NCI-H2081 treated with DMSO at 0.1 percent for 48 hours (cell line): ENCODE measurements at regions not wholly inside any gene's neighbourhood (a gene's known extent, or its start where the extent isn't known, plus 50 kb on each side); places are given as distances from the start of the nearest gene placed in this dataset.
"Not testable (repeated sequence)": the region's sequence is repeated elsewhere in the genome, so short reads cannot be mapped to it uniquely, and the experiment has no call there.

Experiments used
- DNase-seq: peaks from one replicate; lab custom pipeline; 2025; lab: John Stamatoyannopoulos, UW

DNA sequence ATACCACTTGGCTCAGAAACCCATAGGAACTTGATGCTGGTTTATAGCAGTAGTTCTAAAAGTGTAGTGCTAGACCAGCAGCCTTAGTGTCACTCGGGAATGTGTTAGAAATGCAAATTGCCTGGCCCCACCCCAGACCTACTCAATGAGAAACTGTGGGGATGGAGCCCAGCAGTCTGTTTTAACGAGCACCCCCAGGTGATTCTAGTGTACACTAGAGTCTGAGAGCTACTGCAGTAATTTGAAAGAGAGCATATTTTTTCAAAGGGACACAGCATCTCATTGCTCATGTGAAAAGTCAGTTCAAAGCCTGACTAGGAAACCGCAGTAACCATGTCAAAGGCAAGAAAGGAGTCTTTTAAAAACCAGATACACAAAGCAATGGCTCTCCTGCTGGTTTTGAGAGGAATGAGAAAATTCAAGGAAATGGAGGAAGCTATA lies 313.4 kb downstream of the SQOR start:
- no peak for DNase-seq

DNA sequence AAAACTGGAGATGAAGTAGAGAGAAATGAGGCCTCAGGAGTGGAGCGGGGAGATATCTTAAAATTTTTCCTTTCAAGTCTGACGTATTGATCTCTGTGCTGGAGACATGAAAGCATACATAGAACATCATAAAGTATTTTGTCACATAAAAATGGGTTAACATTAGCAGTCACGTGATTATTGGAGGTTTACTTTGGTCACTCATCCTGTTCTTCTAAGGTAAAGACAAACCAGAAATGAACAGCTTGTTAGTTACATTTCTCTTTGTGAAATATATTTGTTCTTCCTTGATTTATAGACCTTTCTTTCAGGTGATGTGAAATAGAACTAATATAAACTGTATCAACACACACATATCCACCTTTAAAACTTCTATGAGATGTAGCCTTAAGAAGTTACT lies 324.1 kb downstream of the SQOR start:
- no peak for DNase-seq

DNA sequence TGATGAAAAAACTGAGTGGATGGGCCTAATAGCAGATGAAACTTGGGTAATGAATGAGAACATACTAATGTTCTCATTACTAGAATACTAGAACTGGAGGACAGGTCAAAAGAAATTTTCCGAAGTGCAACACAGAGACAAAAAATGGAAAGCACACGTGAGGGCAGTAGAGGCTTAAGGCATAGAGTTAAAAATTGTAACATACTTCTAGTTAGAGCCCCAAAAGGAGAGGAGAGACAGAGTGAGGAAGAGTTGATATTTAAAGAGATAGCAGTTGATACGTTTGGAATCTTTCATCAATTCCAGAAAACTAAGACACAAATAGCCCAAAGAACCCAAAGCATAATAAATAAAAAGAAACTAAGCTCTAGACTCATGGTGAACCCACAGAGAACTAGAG lies 327.9 kb downstream of the SQOR start:
- no peak for DNase-seq

DNA sequence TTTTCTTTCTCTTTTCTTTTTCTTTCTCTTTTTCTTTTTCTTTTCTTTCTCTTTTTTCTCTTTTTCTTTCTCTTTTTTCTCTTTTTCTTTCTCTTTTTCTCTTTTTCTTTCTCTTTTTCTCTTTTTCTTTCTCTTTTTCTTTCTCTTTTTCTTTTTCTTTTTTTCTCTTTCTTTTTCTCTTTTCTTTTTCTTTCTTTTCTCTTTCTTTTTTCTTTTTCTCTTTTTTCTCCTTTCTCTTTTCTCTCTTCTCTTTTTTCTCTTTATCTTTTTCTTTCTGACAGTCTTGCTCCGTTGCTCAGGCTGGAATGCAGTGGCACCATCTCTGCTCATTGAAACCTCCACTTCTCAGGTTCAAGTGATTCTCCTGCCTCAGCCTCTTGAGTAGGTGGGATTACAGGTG lies 335.7 kb downstream of the SQOR start:
- no peak for DNase-seq

DNA sequence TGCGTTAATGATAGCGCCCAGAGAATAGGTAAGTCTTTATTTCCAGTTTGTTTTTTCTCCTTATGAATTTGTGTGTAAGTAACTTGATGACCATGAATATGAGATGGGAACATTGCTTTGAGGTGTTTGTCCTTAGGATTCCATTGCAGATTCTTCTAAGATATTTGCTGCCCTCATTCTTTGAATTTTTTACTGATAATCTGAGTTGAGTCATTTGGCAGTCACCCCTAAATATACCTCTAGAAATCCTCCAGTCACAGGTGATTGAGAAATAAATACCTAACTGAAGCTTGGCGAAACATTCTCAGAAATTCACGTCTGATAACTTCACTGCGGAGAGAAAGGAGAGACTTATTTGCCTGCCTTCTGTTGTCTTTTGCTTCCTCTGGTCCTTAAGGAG lies 345.5 kb downstream of the SQOR start:
- DNase-seq, result no peak

DNA sequence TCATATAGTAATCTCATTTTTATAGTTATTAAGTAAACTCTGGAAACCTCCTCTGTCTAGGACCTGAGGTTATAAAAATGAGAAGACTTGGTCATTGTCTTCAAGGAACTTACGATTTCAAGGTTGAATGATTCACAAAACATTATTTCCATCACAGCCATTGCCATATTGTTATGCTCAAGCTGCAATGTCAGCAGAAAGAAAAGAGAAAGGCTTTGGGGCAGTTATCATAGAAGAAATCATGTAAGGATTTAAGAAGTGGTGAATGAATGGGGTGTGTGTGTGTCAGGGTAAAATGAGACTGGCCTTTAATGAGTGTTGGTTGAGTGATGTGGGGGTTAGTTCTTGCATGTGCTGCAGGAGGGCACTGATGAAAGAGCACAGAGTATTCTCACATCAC lies 346.8 kb downstream of the SQOR start:
- DNase-seq, result no peak

DNA sequence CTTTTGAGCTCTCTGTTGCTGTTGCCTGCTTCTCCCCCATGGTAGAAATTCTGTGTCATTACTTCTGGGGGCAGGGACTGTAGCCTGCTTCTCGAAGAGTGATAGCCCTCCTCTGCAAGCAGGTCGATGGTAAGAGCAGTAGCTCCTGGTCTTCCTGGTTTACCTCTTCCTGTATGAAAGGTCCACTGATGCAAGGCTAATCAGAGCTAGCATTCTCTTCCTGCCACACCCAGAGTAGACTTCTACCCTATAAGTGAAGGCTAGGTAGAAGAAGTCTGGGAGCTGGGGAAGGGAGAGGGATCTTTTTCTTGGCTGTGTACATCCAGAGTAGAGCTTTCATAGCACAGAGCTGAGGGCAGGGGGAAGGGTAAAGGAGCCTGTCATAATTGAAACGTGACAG lies 357.0 kb downstream of the SQOR start:
- no peak for DNase-seq

DNA sequence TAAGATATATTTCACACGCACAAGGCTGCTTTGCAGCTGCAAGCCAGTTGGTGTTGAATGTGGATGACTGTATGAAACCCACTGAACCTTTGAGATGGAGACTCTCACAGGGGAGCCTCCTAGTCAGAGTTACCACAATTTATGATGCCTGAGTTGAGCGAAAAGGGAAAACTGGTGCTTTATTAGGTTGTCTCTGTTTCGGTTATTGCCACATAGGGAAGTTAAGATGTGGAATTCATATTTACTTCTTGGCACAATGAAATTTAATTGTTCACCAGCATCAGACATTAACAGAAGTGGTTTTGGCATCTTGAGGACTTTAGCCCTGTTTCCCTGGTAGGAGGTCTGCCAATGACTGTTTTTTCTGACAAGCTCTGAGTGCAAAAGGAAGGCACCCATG lies 358.2 kb downstream of the SQOR start:
- no peak for DNase-seq

DNA sequence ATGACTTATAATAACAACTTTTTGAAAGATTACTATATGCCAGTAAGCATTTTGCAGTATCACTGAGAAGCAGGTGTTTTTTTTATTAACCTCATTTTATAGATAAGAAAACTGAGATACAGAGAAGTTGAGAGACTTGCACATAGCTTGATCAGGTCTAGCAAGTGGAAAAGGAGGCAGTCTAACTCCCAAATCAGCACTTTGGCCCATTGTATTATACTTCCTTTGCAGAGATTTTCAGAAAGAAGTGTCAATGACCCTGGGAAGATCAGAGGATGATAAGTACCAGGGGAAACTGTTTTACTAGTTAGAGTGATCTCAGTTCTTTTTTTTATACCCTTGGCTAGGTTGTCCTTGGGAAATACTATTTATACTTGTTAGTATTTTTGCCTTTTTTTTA lies 358.7 kb downstream of the SQOR start:
- DNase-seq, result no peak

DNA sequence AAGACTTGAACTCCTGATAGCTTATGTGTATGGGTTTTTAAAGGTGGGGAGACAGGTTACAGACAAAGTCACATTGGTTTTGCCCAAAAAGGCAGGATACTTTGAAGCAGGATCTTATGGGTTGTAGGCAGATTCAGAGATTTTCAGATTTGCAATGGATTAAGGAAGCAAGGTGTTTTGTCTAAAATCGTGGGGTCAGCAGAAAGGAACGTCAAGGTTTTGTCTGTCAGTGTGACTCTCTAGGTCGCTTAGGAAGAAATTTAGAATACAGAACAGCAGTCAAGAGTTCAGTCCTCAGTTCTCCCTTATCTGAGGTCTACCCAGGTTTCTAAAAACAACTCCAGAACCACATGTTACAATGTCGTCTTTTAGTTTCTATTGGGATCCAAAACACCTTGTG lies 361.0 kb downstream of the SQOR start:
- DNase-seq, result no peak

DNA sequence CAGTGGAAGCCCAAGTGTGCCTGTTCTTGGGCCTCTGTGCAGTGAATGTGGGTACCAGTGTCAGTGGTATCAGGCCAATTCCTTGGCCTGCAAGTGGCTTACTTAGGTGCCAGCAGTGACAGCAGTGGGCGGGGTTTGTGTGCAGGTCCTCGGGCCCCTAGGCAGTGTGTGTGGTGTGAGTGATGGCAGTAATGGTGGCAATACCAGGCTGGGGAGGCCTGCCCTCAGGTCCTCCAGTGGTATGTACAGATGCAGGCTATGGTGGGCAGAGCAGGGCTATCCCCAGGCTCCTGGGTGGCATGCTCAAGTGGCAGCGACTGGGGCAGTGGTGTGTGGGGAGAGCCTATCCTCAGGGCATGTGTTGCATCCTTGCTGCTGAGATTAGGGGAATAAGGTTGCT lies 379.7 kb downstream of the SQOR start:
- DNase-seq, result no peak

DNA sequence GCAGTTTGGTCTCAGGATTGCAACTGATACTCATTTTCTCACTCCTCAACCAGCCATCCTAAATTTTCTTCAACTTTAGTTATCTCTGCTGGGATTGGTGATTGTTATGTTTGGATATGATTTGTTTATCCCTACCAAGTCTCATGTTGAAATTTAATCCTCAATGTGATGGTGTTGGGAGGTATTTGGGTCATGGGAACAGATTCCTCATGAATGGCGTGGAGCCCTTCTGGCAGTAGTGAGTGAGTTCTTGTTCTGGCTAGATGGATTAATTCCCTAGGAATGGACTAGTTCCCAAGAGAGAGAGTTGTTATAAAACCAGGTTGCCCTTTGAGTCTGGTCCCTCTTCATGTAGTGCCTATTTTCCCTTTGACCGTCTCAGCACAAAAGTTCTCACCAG lies 399.9 kb downstream of the SQOR start:
- no peak for DNase-seq

DNA sequence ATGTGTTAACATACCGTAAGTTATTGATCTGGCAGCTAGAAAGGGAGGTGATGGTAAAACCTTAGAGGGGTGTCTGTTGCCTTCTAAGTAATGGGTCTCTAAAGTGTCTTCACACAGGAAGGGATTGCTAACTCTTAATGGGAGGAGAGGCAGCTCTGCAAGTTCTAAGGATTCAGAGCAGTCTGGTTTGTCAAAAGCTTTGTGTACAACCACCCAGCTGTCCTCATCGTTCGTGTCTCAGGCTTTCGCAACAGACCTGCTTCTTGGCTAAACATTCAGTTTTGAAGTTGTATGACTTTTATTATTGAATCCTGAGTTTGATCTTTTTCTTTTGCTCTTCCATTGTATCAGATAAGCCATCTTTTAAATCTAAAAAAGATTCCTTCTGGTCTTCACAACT lies 404.9 kb downstream of the SQOR start:
- DNase-seq, result no peak

DNA sequence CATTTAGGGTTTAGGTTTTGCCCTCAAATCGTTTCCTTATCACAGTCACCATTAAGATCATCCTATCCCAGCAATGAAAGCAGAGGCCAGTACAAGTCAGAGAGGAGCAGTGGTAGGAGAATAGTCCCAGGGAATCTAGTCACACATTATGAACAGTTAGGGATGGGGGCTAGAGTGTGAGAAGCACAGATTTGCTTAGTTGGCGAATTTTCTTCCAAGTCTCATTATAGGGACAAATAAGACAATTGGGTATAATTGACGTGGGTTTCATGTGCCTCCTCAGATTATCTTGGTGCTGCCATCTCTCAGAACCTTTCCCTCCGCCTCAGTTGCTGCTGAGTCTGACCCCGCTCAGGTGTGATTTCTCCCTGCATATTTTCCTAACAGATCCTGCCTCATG lies 407.1 kb downstream of the SQOR start:
- DNase-seq, result no peak

DNA sequence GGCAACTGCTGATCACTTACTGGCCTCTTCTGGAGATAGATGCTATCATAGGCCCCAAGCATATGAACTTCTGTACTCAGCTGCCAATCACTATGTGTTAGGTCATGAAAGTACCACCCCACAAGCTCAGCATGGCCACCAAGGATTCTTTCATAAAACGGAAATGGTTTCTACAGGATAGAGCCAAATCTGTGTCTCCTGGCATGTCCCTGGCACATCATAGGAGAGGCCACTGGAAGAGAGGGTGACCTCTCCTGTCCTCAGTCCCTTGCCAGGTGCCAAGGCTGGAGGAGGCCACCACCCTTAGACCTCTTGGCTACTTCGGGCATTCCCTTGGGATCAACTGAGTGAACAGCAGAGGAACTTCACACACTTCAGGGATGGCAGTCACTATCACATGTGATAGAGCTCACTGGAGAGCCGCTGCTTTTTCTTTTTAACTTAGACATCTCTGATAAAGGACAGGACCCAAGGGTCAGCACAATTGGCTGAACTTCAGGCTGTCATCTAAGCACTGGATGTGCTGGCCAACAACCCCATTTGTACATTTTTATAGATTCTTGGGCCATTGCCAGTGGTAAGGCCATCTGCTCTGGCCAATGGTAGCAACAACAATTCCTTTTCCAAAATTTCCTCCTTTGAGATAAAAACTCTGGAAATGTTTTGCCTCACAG lies 425.2 kb downstream of the SQOR start:
- DNase-seq, result no peak

DNA sequence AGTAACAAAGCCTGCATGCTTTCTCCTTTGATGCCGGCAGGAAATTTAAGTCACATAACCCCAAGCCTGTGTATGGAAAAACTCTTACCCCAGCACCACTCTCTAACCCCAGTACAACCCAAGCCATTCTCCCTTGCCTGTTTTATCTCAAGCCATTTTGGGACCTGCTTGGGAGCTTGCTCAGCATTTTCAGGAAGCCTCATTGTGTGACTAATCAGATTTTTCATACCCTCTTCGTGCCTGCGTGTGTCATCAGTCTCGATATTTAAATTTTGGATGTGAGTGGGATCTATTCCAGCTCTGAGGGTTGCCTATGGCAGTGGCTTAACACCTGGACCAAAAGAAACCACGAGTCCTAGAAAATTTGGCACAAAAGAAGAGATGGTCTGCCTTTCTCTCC lies 426.2 kb downstream of the SQOR start:
- no peak for DNase-seq

DNA sequence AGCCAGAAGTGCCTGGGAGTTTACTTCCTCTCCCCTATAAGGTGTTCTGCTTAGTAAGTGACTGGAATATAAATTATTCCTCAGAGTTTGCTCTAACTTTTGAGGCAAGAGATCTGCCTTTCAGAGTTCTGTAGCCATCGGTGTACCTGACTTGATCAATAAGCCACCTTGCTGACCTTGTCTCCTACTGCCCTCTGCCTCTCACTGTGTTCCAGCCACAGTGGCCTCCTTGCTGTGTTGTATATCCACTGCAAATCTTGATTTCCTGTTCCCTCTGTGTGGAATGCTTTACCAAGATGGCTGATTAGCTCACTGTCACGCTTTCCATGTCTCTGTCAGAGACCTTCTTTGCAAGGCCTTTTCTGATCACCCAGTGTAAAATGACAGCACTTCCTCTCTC lies 442.4 kb downstream of the SQOR start:
- no peak for DNase-seq

DNA sequence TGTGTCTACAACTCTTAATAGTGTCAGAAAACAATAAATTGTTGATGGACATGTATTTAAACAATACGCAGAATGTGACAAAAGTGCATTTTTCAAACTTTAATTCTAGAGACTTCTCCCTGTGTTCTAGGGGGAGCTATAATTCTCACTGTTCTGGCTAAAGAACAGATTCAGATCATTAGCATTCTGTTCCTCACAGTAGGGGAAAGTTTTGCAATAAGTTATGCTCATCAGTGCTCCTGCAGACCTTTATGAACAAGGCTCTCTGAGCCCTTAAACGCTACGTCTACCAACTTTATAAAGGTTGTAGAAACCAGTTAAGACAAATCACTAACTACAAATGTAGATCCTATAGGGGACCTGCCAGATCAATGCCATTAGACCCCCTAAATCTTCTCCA lies 444.2 kb downstream of the SQOR start:
- no peak for DNase-seq

DNA sequence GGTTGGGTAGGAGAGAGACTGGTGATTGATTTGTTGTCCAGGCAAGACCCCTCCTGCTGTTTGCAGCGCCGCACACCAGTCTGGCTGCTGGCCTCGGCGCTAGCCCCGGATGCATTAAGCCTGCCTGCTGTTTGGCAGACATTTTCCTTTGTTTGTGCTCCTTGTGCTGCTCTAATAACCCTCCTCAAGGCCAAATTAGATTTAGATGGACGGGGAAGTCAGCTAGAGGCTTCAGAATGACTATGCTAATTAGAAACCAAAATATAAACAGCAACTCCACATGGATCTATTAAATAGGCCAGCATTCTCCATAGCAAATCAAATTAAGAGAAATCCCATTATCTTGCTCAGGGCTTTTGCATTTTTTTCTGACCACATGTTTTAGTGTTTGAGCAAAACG lies 445.2 kb downstream of the SQOR start:
- peak; percentile 84 for DNase-seq

DNA sequence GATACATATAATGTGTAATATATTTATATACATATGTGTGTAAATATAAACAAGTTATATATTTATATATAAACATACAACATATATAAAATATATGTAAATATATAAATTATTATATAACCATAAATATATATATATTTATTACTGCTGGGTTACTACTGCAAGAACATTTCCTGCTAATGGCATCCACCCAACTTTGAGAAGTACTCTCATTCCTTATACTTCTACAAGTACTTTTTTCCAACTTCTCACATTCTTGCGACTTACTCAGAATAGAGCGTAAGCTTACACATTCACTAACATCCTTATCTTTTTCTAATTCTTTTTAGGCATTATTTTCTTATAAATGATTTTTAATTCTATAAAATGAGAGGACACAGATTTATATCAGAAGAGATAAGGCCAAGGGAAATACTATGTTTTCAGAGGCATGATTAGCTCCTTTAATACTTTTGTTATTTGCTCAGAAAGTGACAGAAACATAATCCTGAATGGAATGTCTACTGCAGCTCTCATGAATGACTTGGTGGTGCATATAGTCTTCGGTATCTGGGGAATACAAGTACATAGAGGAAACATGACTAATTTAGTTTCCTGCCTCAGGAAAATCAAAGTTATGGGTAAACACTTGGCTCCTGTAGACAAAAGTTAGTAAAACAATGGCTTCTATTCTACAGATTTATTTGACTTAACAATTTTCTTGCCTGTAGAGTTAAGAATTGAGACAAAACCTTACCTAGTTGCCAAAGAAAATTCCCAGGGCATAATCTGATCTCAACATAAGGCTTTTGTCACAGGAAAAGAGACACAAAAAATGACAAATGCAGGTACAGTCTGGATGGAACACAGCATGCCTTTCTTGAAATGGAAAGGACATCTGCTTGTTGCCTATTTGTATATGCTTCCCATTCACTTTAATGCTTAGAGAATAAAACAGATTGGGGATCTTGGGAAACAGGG lies 453.9 kb downstream of the SQOR start:
- no peak for DNase-seq

DNA sequence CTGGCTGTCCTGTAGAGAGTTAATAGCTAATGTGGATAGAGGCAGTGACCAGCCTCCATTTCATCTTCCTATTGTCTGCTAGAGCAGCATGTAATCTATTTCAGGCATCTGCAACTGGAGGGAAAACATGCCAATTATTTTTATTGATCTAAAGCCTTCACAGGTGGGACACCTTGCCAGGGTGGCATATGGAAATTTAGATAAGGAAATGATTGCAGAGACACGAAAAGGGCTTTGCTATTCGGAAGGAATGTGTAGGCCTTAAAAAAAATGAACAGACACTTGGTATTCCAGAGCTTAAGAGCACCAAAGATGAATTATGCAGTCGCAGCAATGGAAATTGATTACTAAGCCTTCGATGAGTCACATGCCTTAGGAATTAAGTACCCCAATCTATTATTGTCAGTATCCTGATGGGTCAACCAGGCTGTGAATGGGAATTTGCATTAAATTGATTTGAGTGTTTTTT lies 454.7 kb downstream of the SQOR start:
- DNase-seq, result no peak

DNA sequence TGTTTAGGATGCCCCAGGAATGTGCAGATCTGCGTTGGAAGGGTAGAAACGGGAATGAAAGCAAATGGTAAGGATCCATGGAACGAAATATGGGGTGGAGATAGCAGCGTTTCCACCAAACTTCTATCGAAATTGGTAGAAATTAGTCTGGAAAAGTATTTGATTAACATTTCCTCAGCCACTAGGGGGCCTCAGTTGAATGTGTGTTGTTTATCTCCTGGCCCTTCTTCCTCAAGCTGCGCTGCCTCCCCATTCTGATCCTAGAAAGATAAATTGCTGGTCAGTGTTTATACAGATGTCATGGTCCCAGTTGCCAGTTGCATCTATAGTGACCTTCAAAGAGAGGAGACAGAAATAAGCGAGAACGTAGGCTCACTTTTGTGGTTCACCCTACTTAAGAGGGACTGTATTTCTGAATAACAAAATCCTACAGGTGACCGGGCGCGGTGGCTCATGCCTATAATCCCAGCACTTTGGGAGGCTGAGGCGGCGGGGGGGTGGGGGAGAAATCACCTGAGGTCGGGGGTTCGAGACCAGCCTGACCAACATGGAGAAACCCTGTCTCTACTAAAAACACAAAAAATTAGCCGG lies 457.1 kb downstream of the SQOR start:
- peak; percentile 25 for DNase-seq

DNA sequence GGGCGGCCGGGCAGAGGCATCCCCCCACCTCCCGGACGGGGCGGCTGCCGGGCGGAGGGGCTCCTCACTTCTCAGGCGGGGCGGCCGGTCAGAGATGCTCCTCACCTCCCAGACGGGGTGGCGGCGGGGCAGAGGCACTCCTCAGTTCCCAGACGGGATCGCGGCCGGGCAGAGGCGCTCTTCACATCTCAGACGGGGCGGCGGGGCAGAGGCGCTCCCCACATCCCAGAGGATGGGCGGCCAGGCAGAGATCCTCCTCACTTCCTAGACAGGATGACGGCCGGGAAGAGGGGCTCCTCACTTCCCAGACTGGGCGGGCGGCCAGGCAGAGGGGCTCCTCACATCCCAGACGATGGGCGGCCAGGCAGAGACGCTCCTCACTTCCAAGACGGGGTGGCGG lies 463.2 kb downstream of the SQOR start:
- DNase-seq, result not testable (repeated sequence)
